Uterus (tissue), 3 donors: ENCODE measurements at regions not wholly inside any gene's neighbourhood (a gene's known extent, or its start where the extent isn't known, plus 50 kb on each side); places are given as distances from the start of the nearest gene placed in this dataset.
"Not testable (repeated sequence)": the region's sequence is repeated elsewhere in the genome, so short reads cannot be mapped to it uniquely, and the experiment has no call there.

Experiments
- DNase-seq, 2 donors: peaks; one replicate each; pipeline ENCODE4 v3.0.0-alpha.2; 2019 to 2020
- H3K27ac ChIP-seq, 2 donors: fragments of 200-600 bp; sonication (generic); 1 replicate in 1 of 2; 2 replicates in 1 of 2; pipeline ENCODE4 v1.5.1; 2016 to 2018
- H3K27me3 ChIP-seq, 2 donors: fragments of 200-600 bp; sonication (generic); one replicate each; pipeline ENCODE4 v1.5.1; 2018 to 2019; ENCODE audit warnings: control low read depth in 1 of 2
- H3K36me3 ChIP-seq, 2 donors: fragments of 200-600 bp; sonication (generic); one replicate each; pipeline ENCODE4 v1.5.1; 2019; ENCODE audit warnings: control low read depth in 1 of 2
- H3K4me1 ChIP-seq, 2 donors: fragments of 200-600 bp; sonication (generic); one replicate each; pipeline ENCODE4 v1.5.1; 2018 to 2019; ENCODE audit warnings: control low read depth in 1 of 2
- H3K4me3 ChIP-seq, 2 donors: fragments of 200-600 bp; sonication (generic); 1 replicate in 1 of 2; 2 replicates in 1 of 2; pipeline ENCODE4 v1.5.1; 2018 to 2019; ENCODE audit warnings: mild to moderate bottlenecking in 1 of 2
- H3K9me3 ChIP-seq, 2 donors: fragments of 200-600 bp; sonication (generic); one replicate each; pipeline ENCODE4 v1.5.1; 2019; ENCODE audit warnings: control low read depth in 1 of 2
- POLR2A ChIP-seq, 2 donors: fragments of 450-650 bp; IDR thresholded peaks; one replicate each; pipeline ENCODE4 v1.6.1; 2016; ENCODE audit warnings: antibody characterized with exemption in 2 of 2, mild to moderate bottlenecking in 1 of 2, moderate library complexity in 1 of 2
- intact Hi-C: fragments of 100-400 bp; cut with DNase I; formaldehyde crosslinking; loops from one replicate; pipeline ENCODE4 v1.15.1; 2023; ENCODE audit warnings: low total_unique reads
- TF ChIP-seq, protein P1 (sequence below), 4 experiments: fragments of 200-600 bp in 2 of 4; fragments of 450-650 bp in 2 of 4; sonication (generic) in 2 of 4; IDR thresholded peaks; one replicate each; pipeline ENCODE4 v1.5.1; 2016 to 2019; ENCODE audit warnings: antibody characterized with exemption in 4 of 4, mild to moderate bottlenecking in 2 of 4, moderate library complexity in 1 of 4
- donor health status: DM: yes; HTN: yes; CAD: no.

DNA sequence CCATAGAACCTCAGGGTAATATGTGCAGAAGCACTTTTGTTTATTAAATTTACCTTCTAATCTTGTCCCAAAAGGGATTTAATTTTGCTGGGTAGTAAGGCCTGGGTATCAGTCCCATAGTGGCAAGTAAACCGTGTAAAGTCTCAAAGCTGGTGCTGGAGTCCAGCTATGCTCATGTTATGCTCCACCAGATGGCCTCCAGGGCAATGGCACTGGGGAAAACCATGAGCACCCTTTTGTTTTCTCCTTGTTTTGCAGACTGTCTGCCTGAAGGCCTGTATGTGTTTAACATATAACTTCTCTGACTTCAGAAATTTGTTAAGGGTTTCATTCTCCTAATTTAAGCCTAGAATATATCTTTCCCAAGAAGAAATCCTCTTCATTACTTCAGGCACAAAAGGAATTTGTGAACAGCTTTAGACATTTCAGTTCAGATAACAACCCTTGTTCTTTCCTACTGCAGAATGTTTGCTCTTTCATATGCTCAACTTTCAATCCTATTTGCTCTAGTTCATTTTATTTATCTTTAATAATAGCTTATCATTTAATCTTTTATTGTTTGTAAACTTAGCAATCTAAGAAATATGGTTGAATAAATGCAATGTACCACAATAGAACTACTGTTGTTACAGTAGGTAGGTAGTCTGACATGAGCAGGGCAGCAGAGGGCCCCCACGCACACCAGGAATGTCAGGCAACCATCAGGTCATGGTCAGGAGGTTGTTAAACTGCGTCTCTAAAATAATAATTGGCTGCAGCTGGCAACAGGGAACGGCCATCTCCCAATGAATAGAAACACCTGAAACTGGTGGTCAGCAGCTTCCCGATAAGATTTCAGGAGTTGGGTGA, 162.8 kb downstream of the TENT5A start:
- TF ChIP-seq, protein P1, sequence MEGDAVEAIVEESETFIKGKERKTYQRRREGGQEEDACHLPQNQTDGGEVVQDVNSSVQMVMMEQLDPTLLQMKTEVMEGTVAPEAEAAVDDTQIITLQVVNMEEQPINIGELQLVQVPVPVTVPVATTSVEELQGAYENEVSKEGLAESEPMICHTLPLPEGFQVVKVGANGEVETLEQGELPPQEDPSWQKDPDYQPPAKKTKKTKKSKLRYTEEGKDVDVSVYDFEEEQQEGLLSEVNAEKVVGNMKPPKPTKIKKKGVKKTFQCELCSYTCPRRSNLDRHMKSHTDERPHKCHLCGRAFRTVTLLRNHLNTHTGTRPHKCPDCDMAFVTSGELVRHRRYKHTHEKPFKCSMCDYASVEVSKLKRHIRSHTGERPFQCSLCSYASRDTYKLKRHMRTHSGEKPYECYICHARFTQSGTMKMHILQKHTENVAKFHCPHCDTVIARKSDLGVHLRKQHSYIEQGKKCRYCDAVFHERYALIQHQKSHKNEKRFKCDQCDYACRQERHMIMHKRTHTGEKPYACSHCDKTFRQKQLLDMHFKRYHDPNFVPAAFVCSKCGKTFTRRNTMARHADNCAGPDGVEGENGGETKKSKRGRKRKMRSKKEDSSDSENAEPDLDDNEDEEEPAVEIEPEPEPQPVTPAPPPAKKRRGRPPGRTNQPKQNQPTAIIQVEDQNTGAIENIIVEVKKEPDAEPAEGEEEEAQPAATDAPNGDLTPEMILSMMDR (IDR thresholded peaks at IDR 0.05), result no peak
- TF ChIP-seq POLR2A (IDR thresholded peaks at IDR 0.05), result no peak
- Histone ChIP-seq H3K27me3 (no peaks in the 10 kb centered on the region), H3K4me3 (no peak overlapping the region), H3K4me1 (no peaks in the 10 kb centered on the region), H3K27ac (no peak overlapping the region), H3K9me3 (no peaks in the 10 kb centered on the region), H3K36me3 (no peaks in the 10 kb centered on the region)
- DNase-seq, result no peak
- intact Hi-C loops, result no loop called here

DNA sequence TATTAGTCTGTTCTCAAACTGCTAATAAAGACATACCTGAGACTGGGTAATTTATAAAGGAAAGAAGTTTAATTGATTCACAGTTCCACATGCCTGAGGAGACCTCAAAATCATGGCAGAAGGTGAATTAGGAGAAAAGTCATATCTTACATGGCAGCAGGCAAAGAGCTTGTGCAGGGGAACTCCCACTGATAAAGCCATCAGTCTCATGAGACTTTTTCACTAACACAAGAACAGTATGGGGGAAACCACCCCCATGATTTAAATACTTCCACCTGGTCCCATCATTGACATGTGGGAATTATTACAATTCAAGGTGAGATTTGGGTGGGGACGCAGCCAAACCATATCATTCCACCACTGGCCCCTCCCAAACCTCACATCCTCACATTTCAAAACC, 166.8 kb downstream of the TENT5A start:
- H3K4me3 ChIP-seq, H3K36me3 ChIP-seq, DNase-seq, intact Hi-C loops, H3K4me1 ChIP-seq, H3K9me3 ChIP-seq, H3K27me3 ChIP-seq, H3K27ac ChIP-seq: not testable (repeated sequence)

DNA sequence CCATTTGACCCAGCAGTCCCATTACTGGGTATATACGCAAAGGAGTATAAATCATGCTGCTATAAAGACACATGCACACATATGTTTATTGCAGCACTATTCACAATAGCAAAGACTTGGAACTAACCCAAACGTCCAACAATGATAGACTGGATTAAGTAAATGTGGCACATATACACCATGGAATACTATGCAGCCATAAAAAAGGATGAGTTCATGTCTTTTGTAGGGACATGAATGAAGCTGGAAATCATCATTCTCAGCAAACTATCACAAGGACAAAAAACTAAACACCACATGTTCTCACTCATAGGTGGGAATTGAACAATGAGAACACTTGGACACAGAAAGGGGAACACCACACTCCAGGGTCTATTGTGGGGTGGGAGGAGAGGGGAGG, 168.3 kb downstream of the TENT5A start:
- H3K36me3 ChIP-seq, H3K27me3 ChIP-seq, H3K4me1 ChIP-seq, H3K4me3 ChIP-seq, intact Hi-C loops, H3K27ac ChIP-seq, DNase-seq, H3K9me3 ChIP-seq: not testable (repeated sequence)

DNA sequence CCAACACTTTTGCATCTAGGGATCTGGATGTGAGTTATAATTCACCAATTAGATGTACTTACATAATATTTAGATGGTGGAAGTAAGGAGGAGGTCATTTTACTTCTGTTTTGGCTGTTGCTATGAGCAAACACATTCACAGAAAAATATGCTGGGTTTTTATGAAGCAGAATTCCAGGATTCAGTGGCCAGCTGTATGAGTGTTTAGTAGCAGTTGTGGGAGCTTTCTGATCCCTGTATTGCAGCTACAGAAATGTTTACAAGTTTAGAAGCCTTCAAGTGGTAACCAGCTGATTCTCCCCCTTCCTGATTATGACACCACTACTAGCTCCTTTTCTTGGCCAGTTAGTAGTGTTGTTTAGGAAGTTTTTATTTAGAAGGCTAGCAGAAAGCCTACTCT, 177.0 kb downstream of the TENT5A start:
- no peak overlapping the region for H3K4me3 ChIP-seq
- H3K9me3 ChIP-seq, result no peaks in the 10 kb centered on the region
- no peaks in the 10 kb centered on the region for H3K36me3 ChIP-seq
- H3K4me1 ChIP-seq, result no peaks in the 10 kb centered on the region
- H3K27me3 ChIP-seq, result no peaks in the 10 kb centered on the region
- intact Hi-C loops, result no loop called here
- H3K27ac ChIP-seq, result peak overlapping the region in 1 of 2 donors; percentile 55
- no peak for TF ChIP-seq POLR2A (IDR thresholded peaks at IDR 0.05)
- TF ChIP-seq, protein P1 (IDR thresholded peaks at IDR 0.05), result no peak
- DNase-seq, result no peak

DNA sequence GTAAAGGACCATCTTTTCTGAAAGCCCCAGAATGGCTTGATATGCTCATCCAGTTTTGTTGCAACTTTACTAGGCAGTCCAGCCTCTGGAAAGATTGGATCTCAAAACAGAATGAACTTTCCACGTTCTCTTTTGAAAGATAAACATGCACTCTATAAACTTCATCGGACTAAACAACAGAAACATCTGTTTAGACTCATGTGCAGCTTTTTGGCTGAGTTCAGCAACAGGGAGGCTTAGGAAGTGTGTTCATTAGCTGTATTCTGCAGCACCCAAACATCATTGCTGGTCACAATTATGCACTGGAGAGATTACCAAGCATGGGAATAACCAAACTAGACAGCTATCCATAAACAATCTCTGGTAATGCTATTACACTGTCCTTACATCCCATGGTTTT, 180.5 kb downstream of the TENT5A start:
- intact Hi-C loops, result no loop called here
- Histone ChIP-seq H3K4me1 (no peaks in the 10 kb centered on the region), H3K27ac (peak overlapping the region; percentile 39 to 70), H3K9me3 (no peaks in the 10 kb centered on the region), H3K36me3 (no peaks in the 10 kb centered on the region), H3K27me3 (no peaks in the 10 kb centered on the region), H3K4me3 (no peak overlapping the region)
- peak in 1 of 2 donors; percentile 23 for DNase-seq
- TF ChIP-seq POLR2A (IDR thresholded peaks at IDR 0.05), result no peak
- TF ChIP-seq, protein P1 (IDR thresholded peaks at IDR 0.05), result no peak

DNA sequence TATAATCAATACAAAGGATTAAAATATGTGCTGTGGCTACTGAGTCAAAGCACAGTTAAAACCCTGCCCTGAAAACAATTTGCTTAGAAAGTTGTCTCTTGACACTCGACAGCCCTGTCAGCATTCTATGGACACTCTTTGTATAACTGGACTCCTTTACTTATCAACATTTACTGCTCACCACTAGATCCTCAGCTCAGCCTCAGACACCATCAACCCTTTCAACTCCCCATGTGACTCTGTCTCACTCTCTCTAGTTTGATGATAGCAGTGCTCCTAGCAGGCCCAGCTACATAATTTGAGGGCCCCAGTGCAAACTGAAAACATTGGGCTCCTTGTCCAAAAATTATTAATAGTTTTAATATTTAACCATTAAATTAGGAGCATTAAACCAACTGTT, 181.8 kb downstream of the TENT5A start:
- TF ChIP-seq POLR2A (IDR thresholded peaks at IDR 0.05), result no peak
- TF ChIP-seq, protein P1 (IDR thresholded peaks at IDR 0.05), result no peak
- Histone ChIP-seq H3K36me3 (no peaks in the 10 kb centered on the region), H3K4me3 (no peak overlapping the region), H3K4me1 (no peaks in the 10 kb centered on the region), H3K27me3 (no peaks in the 10 kb centered on the region), H3K9me3 (no peaks in the 10 kb centered on the region), H3K27ac (peak overlapping the region; percentile 39 to 63)
- intact Hi-C loops, result no loop called here
- DNase-seq, result no peak
